GM18868 (cell line): ENCODE measurements at regions not wholly inside any gene's neighbourhood (a gene's known extent, or its start where the extent isn't known, plus 50 kb on each side); places are given as distances from the start of the nearest gene placed in this dataset.
"Not testable (repeated sequence)": the region's sequence is repeated elsewhere in the genome, so short reads cannot be mapped to it uniquely, and the experiment has no call there.

ENCODE experiments used
- ATAC-seq: cut with Tn5 transposase; IDR thresholded peaks from one replicate; pipeline ENCODE4 v1.9.1; 2021; ENCODE audit warnings: mild to moderate bottlenecking, moderate library complexity; ENCODE audit not compliant: unreplicated experiment

- ATAC-seq, result no peak
These were observed 123.7 kb upstream of the KIF26B start for GRCh38 chr1:245031041-245031440.

- no peak for ATAC-seq
These were observed 128.5 kb upstream of the KIF26B start for GRCh38 chr1:245026247-245026646.

GRCh38 chr1:245025525-245025924, 129.3 kb upstream of the KIF26B start:
- ATAC-seq, result no peak

GRCh38 chr1:245023222-245023621, 131.6 kb upstream of the KIF26B start:
- ATAC-seq, result no peak

- no peak for ATAC-seq
These were observed 134.8 kb upstream of the KIF26B start for GRCh38 chr1:245019910-245020486.

- no peak for ATAC-seq
These were observed 138.1 kb upstream of the KIF26B start for GRCh38 chr1:245016700-245017099.

- no peak for ATAC-seq
These were observed 139.8 kb upstream of the KIF26B start for GRCh38 chr1:245015031-245015430.

- ATAC-seq, result no peak
These were observed 140.3 kb upstream of the KIF26B start for GRCh38 chr1:245014247-245015029.

- ATAC-seq, result no peak
These were observed 144.7 kb upstream of the KIF26B start for GRCh38 chr1:245010018-245010614.

- no peak for ATAC-seq
These were observed 144.4 kb upstream of the HNRNPU start for GRCh38 chr1:245008761-245009160.

- ATAC-seq, result no peak
These were observed 143.5 kb upstream of the HNRNPU start for GRCh38 chr1:245007852-245008251.

GRCh38 chr1:245003246-245003645, 138.9 kb upstream of the HNRNPU start:
- no peak for ATAC-seq

- no peak for ATAC-seq
These were observed 136.9 kb upstream of the HNRNPU start for GRCh38 chr1:245001252-245001651.

- peak; percentile 59 for ATAC-seq
These were observed 136.5 kb upstream of the HNRNPU start for GRCh38 chr1:245000872-245001188.

GRCh38 chr1:244999644-245000043, 135.3 kb upstream of the HNRNPU start:
- ATAC-seq, result not testable (repeated sequence)

- no peak for ATAC-seq
These were observed 134.5 kb upstream of the HNRNPU start for GRCh38 chr1:244998717-244999346.

GRCh38 chr1:244995602-244996400, 131.5 kb upstream of the HNRNPU start:
- no peak for ATAC-seq

- no peak for ATAC-seq
These were observed 128.5 kb upstream of the HNRNPU start for GRCh38 chr1:244992833-244993232.

GRCh38 chr1:244989813-244990212, 125.5 kb upstream of the HNRNPU start:
- no peak for ATAC-seq

GRCh38 chr1:244988521-244988920, 124.2 kb upstream of the HNRNPU start:
- no peak for ATAC-seq

- ATAC-seq, result no peak
These were observed 116.3 kb upstream of the HNRNPU start for GRCh38 chr1:244980605-244981004.
